SK-N-SH (cell line): ENCODE measurements at regions not wholly inside any gene's neighbourhood (a gene's known extent, or its start where the extent isn't known, plus 50 kb on each side); places are given as distances from the start of the nearest gene placed in this dataset.

Source experiments
- CTCF ChIA-PET: fragments of 300-600, 350-600 bp; formaldehyde crosslinking; extraction: SDS; loops from one replicate; lab custom pipeline; 2021; lab: Yijun Ruan, JAX
- POLR2A ChIA-PET: fragments of 350-600 bp; sonication (Branson Sonifier 250); formaldehyde crosslinking; extraction: SDS; loops from one replicate; lab custom pipeline; 2020; ENCODE audit warnings: antibody characterized with exemption, inconsistent platforms; lab: Yijun Ruan, JAX
- DNase-seq: peaks from one replicate; pipeline ENCODE4 v3.0.0; 2012
- H2AFZ ChIP-seq: fragments of 200-600 bp; sonication (generic); 2 replicates; pipeline ENCODE4 v1.8.1; 2016; ENCODE audit warnings: antibody characterized with exemption, mild to moderate bottlenecking, low read depth
- H3F3A ChIP-seq: fragments of 200-600 bp; sonication (generic); replicated peaks from 2 replicates; pipeline ENCODE3; 2016; ENCODE audit warnings: antibody characterized with exemption, mild to moderate bottlenecking; ENCODE audit not compliant: insufficient read depth
- H3K27ac ChIP-seq, 2 experiments: fragments of 200-500 bp in 1 of 2; fragments of 200-600 bp in 1 of 2; sonication (Bioruptor generic) in 1 of 2; sonication (generic), shearing (Covaris generic) in 1 of 2; 2 replicates each; pipeline versions ENCODE4 v1.5.1 to v1.6.1; 2014 to 2016; ENCODE audit warnings: low read depth in 2 of 2, inconsistent platforms in 1 of 2, low read length in 1 of 2, mild to moderate bottlenecking in 1 of 2, mixed read lengths in 1 of 2
- H3K27me3 ChIP-seq: fragments of 200-600 bp; sonication (generic), shearing (Covaris generic); 2 replicates; pipeline ENCODE4 v1.6.1; 2016; ENCODE audit warnings: mixed run types; ENCODE audit not compliant: insufficient read depth
- H3K36me3 ChIP-seq, 2 experiments: fragments of 200-500 bp in 1 of 2; fragments of 200-600 bp in 1 of 2; sonication (Bioruptor generic) in 1 of 2; sonication (generic) in 1 of 2; replicated peaks in 1 of 2; 2 replicates each; pipeline versions ENCODE3 to v1.5.1; 2014 to 2016; ENCODE audit warnings: low read length in 1 of 2, mild to moderate bottlenecking in 1 of 2; ENCODE audit not compliant: insufficient read depth in 2 of 2, control insufficient read depth in 1 of 2
- H3K4me1 ChIP-seq, 2 experiments: fragments of 200-500 bp in 1 of 2; fragments of 200-600 bp in 1 of 2; sonication (Bioruptor generic) in 1 of 2; sonication (generic), shearing (Covaris generic) in 1 of 2; 2 replicates each; pipeline versions ENCODE4 v1.5.1 to v1.6.1; 2014 to 2016; ENCODE audit warnings: low read depth in 1 of 2, low read length in 1 of 2, mixed run types in 1 of 2; ENCODE audit not compliant: insufficient read depth in 2 of 2, control insufficient read depth in 1 of 2
- H3K4me2 ChIP-seq: fragments of 200-600 bp; sonication (generic), shearing (Covaris generic); 2 replicates; pipeline ENCODE4 v1.6.1; 2017; ENCODE audit warnings: mixed run types
- H3K4me3 ChIP-seq, 2 experiments: fragments of 200-500 bp in 1 of 2; fragments of 200-600 bp in 1 of 2; sonication (Bioruptor generic) in 1 of 2; sonication (generic), shearing (Covaris generic) in 1 of 2; 2 replicates each; pipeline versions ENCODE4 v1.5.1 to v1.8.1; 2014 to 2016; ENCODE audit warnings: low read depth in 2 of 2, inconsistent platforms in 1 of 2, low read length in 1 of 2, mild to moderate bottlenecking in 1 of 2, mixed read lengths in 1 of 2, moderate library complexity in 1 of 2
- H3K79me2 ChIP-seq: fragments of 200-600 bp; sonication (generic); 2 replicates; pipeline ENCODE4 v1.8.1; 2017; ENCODE audit warnings: mild to moderate bottlenecking; ENCODE audit not compliant: insufficient read depth
- H3K9ac ChIP-seq: fragments of 200-600 bp; sonication (generic); 2 replicates; pipeline ENCODE4 v1.6.1; 2017; ENCODE audit warnings: mixed run types
- H3K9me2 ChIP-seq: fragments of 200-600 bp; sonication (generic); 2 replicates; pipeline ENCODE4 v1.6.1; 2017; ENCODE audit warnings: mixed run types
- H3K9me3 ChIP-seq: fragments of 200-600 bp; sonication (generic); 2 replicates; pipeline ENCODE4 v1.6.1; 2017; ENCODE audit warnings: mixed run types, mild to moderate bottlenecking, moderate library complexity
- H4K20me1 ChIP-seq: fragments of 200-600 bp; sonication (generic); 2 replicates; pipeline ENCODE4 v1.6.1; 2017; ENCODE audit warnings: mild to moderate bottlenecking, mixed run types; ENCODE audit not compliant: insufficient read depth
- EP300 ChIP-seq, 2 experiments: IDR thresholded peaks; 2 replicates each; pipeline versions ENCODE4 v1.4.0 to v1.6.1; 2012; ENCODE audit warnings: borderline replicate concordance in 1 of 2, low read depth in 1 of 2, low read length in 1 of 2
- EZH2phosphoT487 ChIP-seq: fragments of 200-600 bp; sonication (generic); IDR thresholded peaks from 2 replicates; pipeline ENCODE4 v1.6.1; 2017; ENCODE audit warnings: low read depth, mixed run types, mild to moderate bottlenecking, antibody characterized with exemption, moderate library complexity, borderline replicate concordance
- FOSL2 ChIP-seq: IDR thresholded peaks from 2 replicates; pipeline ENCODE4 v1.4.0; 2012; ENCODE audit warnings: low read depth, mild to moderate bottlenecking, moderate library complexity, borderline replicate concordance
- FOXM1 ChIP-seq: IDR thresholded peaks from 2 replicates; pipeline ENCODE4 v1.4.0; 2012; ENCODE audit warnings: low read depth, mild to moderate bottlenecking
- GABPA ChIP-seq: IDR thresholded peaks from 2 replicates; pipeline ENCODE4 v1.4.0; 2012; ENCODE audit warnings: low read depth, mild to moderate bottlenecking
- MEF2A ChIP-seq: IDR thresholded peaks from 2 replicates; pipeline ENCODE4 v1.4.0; 2012; ENCODE audit warnings: low read depth, borderline replicate concordance
- MXI1 ChIP-seq: IDR thresholded peaks from 2 replicates; pipeline ENCODE4 v1.6.1; 2012; ENCODE audit warnings: mild to moderate bottlenecking, low read depth, low read length, improper control_type of control experiment
- NFIC ChIP-seq: IDR thresholded peaks from 2 replicates; pipeline ENCODE4 v1.4.0; 2012; ENCODE audit warnings: borderline replicate concordance
- NRF1 ChIP-seq: IDR thresholded peaks from 2 replicates; pipeline ENCODE4 v1.6.1; 2012; ENCODE audit warnings: low read depth, mild to moderate bottlenecking, low read length
- POLR2AphosphoS5 ChIP-seq: IDR thresholded peaks from 2 replicates; pipeline ENCODE4 v1.6.1; 2012; ENCODE audit warnings: low read depth, low read length
- RAD21 ChIP-seq: IDR thresholded peaks from 2 replicates; pipeline ENCODE4 v1.6.1; 2012; ENCODE audit warnings: mild to moderate bottlenecking, low read length
- RCOR1 ChIP-seq: fragments of 150-350 bp; IDR thresholded peaks from 2 replicates; pipeline ENCODE4 v1.6.1; 2017; ENCODE audit warnings: antibody characterized with exemption, low read length
- RFX5 ChIP-seq: IDR thresholded peaks from 2 replicates; pipeline ENCODE4 v1.6.1; 2012; ENCODE audit warnings: mild to moderate bottlenecking, improper control_type of control experiment, low read length
- SIN3A ChIP-seq: IDR thresholded peaks from 2 replicates; pipeline ENCODE4 v1.6.1; 2012; ENCODE audit warnings: low read depth, mild to moderate bottlenecking, low read length, moderate library complexity, borderline replicate concordance
- TEAD4 ChIP-seq: IDR thresholded peaks from 2 replicates; pipeline ENCODE4 v1.4.0; 2012; ENCODE audit warnings: mild to moderate bottlenecking, borderline replicate concordance; ENCODE audit not compliant: insufficient read depth
- WGBS: methylation state at CpG from one replicate; pipeline ENCODE4 v1.1.6; 2017; ENCODE audit warnings: low lambda C conversion rate; 5-methylcytosine and 5-hydroxymethylcytosine counted together
- TF ChIP-seq, protein P1 (sequence below): fragments of 150-350 bp; IDR thresholded peaks from 2 replicates; pipeline ENCODE4 v1.6.1; 2016; ENCODE audit warnings: mild to moderate bottlenecking, low read depth, low read length
- TF ChIP-seq, protein P2 (sequence below): fragments of 200-600 bp; sonication (generic); IDR thresholded peaks from 2 replicates; pipeline ENCODE4 v1.6.1; 2017; ENCODE audit warnings: antibody characterized with exemption, mild to moderate bottlenecking, moderate library complexity
- TF ChIP-seq, protein P3 (sequence below): fragments of 150-350 bp; IDR thresholded peaks from 2 replicates; pipeline ENCODE4 v1.6.1; 2017; ENCODE audit warnings: antibody characterized with exemption, low read length, low read depth, borderline replicate concordance

DNA sequence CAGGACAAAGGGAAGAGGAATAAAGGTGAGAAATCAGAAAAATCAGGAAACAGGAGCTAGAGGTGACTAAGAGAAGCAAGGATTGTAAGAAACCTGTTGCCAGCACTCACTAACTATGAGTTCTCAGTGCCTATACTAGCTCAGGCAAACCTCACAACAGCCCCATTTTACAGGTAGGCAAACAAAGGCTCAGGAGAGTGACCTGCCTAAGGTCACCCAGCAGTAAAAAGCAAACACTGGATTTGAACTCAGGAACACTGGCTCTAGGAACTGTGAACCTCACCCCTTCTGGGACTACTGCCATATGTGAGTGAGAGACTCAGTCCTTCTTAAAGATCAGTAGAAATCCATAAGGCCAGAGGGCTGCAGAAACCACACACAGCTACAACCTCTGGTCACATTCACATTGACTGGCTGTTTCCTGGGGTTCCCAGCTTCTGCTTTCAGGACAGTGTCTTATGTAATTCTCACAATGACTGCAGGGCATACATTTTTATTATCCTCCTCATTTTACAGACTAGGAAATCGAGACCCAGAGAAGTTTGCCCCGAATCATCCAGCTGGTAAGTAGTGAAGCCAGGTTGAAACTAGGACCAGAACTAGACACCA lies 80.7 kb upstream of the MAFB start:
- TF ChIP-seq RFX5: no peak
- TF ChIP-seq, protein P1, sequence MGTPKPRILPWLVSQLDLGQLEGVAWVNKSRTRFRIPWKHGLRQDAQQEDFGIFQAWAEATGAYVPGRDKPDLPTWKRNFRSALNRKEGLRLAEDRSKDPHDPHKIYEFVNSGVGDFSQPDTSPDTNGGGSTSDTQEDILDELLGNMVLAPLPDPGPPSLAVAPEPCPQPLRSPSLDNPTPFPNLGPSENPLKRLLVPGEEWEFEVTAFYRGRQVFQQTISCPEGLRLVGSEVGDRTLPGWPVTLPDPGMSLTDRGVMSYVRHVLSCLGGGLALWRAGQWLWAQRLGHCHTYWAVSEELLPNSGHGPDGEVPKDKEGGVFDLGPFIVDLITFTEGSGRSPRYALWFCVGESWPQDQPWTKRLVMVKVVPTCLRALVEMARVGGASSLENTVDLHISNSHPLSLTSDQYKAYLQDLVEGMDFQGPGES: no peak
- TF ChIP-seq GABPA: no peak
- TF ChIP-seq, protein P2, sequence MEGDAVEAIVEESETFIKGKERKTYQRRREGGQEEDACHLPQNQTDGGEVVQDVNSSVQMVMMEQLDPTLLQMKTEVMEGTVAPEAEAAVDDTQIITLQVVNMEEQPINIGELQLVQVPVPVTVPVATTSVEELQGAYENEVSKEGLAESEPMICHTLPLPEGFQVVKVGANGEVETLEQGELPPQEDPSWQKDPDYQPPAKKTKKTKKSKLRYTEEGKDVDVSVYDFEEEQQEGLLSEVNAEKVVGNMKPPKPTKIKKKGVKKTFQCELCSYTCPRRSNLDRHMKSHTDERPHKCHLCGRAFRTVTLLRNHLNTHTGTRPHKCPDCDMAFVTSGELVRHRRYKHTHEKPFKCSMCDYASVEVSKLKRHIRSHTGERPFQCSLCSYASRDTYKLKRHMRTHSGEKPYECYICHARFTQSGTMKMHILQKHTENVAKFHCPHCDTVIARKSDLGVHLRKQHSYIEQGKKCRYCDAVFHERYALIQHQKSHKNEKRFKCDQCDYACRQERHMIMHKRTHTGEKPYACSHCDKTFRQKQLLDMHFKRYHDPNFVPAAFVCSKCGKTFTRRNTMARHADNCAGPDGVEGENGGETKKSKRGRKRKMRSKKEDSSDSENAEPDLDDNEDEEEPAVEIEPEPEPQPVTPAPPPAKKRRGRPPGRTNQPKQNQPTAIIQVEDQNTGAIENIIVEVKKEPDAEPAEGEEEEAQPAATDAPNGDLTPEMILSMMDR: no peak
- no peak for TF ChIP-seq RCOR1
- TF ChIP-seq NFIC: no peak
- no peak for TF ChIP-seq FOXM1
- TF ChIP-seq RAD21: no peak
- no peak for TF ChIP-seq EP300 (IDR thresholded peaks at IDR 0.05; ENCODE audit: borderline replicate concordance in 1 of 2, low read depth in 1 of 2, low read length in 1 of 2)
- TF ChIP-seq EZH2phosphoT487: no peak
- TF ChIP-seq, protein P3, sequence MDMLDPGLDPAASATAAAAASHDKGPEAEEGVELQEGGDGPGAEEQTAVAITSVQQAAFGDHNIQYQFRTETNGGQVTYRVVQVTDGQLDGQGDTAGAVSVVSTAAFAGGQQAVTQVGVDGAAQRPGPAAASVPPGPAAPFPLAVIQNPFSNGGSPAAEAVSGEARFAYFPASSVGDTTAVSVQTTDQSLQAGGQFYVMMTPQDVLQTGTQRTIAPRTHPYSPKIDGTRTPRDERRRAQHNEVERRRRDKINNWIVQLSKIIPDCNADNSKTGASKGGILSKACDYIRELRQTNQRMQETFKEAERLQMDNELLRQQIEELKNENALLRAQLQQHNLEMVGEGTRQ: no peak
- TF ChIP-seq MEF2A: no peak
- no peak for TF ChIP-seq FOSL2
- no peak for TF ChIP-seq POLR2AphosphoS5
- no peak for TF ChIP-seq SIN3A
- no peak for TF ChIP-seq TEAD4
- no peak for TF ChIP-seq NRF1
- TF ChIP-seq MXI1: no peak
- Histone ChIP-seq H3K27ac (no peak overlapping the region), H3K4me2 (no peak overlapping the region), H3K27me3 (no peaks in the 10 kb centered on the region; the same call in 1 of the 2 replicates), H3K4me3 (no peak overlapping the region), H3F3A (no peaks in the 10 kb centered on the region), H3K36me3 (no peaks in the 10 kb centered on the region), H3K9me3 (no peaks in the 10 kb centered on the region), H2AFZ (no peak overlapping the region), H4K20me1 (no peaks in the 10 kb centered on the region), H3K9me2 (no peaks in the 10 kb centered on the region), H3K4me1 (no peaks in the 10 kb centered on the region), H3K9ac (no peak overlapping the region), H3K79me2 (no peaks in the 10 kb centered on the region)
- POLR2A ChIA-PET: no interaction called here
- no peak for DNase-seq
- WGBS: 17% methylated on average over 2 of the region's 2 CpGs
- CTCF ChIA-PET: interaction anchor here (0.7 to 1.3 kb wide), 2 partner anchors 28 to 176 kb away, joined by 3 read pairs; no protein-coding TSS in a partner anchor
